ENCODE measurements at regions not wholly inside any gene's neighbourhood (a gene's known extent, or its start where the extent isn't known, plus 50 kb on each side); places are given as distances from the start of the nearest gene placed in this dataset.
A peak's percentile ranks its signal among the peaks of the same experiment; 100 is the strongest.

DNA sequence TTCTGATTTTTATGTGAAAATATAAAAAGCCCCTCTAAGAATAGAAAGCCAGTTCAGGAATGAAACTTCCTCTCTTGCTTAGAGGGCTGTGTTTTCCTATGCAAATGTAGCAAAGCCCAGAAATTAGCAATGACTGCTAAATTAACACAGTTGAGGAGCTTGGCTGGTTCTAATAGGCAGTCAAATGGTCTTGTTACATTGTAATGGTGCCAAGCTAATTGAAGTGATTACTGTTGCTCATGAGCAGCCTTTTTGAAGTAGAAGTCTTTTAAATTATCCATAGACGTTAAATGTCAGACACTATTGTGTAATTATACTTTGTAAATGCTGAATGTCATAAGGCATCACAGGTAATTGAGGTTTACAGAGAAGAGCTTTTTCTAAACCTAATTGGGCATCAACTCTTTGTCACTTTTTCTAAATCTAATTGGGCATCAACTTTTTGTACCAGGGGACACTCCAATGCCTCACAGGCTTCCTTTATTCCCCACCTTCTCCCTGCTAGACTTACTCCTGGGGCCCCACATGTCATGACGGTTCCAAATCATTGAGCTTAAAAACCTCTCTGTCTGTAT is 229.1 kb downstream of the PSAT1 start:
- no peak for DNase-seq (ENCODE audit: low read depth in 2 of 2)
- H3K9me3 ChIP-seq (ENCODE audit: control insufficient read depth, insufficient read depth, low read depth, low read length): no peaks in the 10 kb centered on the region
- H3K4me1 ChIP-seq (ENCODE audit: control insufficient read depth, extremely low read depth, insufficient read depth, low read length): no peaks in the 10 kb centered on the region
- H3K4me3 ChIP-seq (replicated peaks in 1 of 4; ENCODE audit: control extremely low read depth in 1 of 4, insufficient read depth in 1 of 4, low read depth in 3 of 4, low read length in 4 of 4): no peak overlapping the region
- H2AFZ ChIP-seq (ENCODE audit: low read length): no peak overlapping the region
- no peak for TF ChIP-seq EZH2 (IDR thresholded peaks at IDR 0.05; ENCODE audit: low read length, missing control alignments)
- TF ChIP-seq CTCF (conservative IDR thresholded peaks at IDR 0.05 in 1 of 2, IDR thresholded peaks at IDR 0.05 in 1 of 2; ENCODE audit: low read depth in 1 of 2, low read length in 2 of 2): no peak
- no peaks in the 10 kb centered on the region for H4K20me1 ChIP-seq (ENCODE audit: control insufficient read depth, extremely low read depth, insufficient read depth, low read length)
- no peaks in the 10 kb centered on the region for H3K36me3 ChIP-seq (ENCODE audit: control insufficient read depth, insufficient read depth, low read length)
- H3K27ac ChIP-seq (ENCODE audit: insufficient read depth, low read length): no peak overlapping the region
- no peaks in the 10 kb centered on the region for H3K27me3 ChIP-seq (ENCODE audit: control insufficient read depth, insufficient read depth, low read length)
- H3K4me2 ChIP-seq (ENCODE audit: extremely low read depth, insufficient read depth, low read length): no peak overlapping the region
- no peak overlapping the region for H3K9ac ChIP-seq (ENCODE audit: insufficient read depth, low read length)
- no peaks in the 10 kb centered on the region for H3K79me2 ChIP-seq (ENCODE audit: control insufficient read depth, insufficient read depth, low read length)

DNA sequence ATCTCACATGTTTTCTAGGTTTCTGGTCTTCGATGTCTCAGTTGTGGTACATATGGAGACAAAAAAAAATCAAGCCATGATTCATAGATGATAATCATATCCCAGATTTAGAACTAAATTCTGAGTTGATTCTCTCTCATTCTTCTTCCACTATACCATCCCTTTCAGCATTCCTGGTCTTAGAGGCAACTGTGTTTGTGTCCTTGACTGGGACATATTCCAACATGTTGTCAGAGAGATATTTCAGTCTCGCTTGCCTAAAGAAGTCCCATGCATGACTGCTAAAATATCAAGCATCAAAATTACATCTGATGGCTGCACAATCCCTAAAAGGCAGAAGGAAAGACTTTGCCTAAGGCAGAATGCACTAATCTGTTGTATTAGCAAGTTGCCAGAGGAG is 236.6 kb downstream of the PSAT1 start:
- no peak overlapping the region for H3K9ac ChIP-seq (ENCODE audit: insufficient read depth, low read length)
- H3K9me3 ChIP-seq (ENCODE audit: control insufficient read depth, insufficient read depth, low read depth, low read length): no peaks in the 10 kb centered on the region
- no peak overlapping the region for H3K4me3 ChIP-seq (replicated peaks in 1 of 4; ENCODE audit: control extremely low read depth in 1 of 4, insufficient read depth in 1 of 4, low read depth in 3 of 4, low read length in 4 of 4)
- TF ChIP-seq CTCF (conservative IDR thresholded peaks at IDR 0.05 in 1 of 2, IDR thresholded peaks at IDR 0.05 in 1 of 2; ENCODE audit: low read depth in 1 of 2, low read length in 2 of 2) (no peak), EZH2 (IDR thresholded peaks at IDR 0.05; ENCODE audit: low read length, missing control alignments) (no peak)
- H3K4me1 ChIP-seq (ENCODE audit: control insufficient read depth, extremely low read depth, insufficient read depth, low read length): no peaks in the 10 kb centered on the region
- no peaks in the 10 kb centered on the region for H3K27me3 ChIP-seq (ENCODE audit: control insufficient read depth, insufficient read depth, low read length)
- no peak overlapping the region for H3K27ac ChIP-seq (ENCODE audit: insufficient read depth, low read length)
- no peak overlapping the region for H3K4me2 ChIP-seq (ENCODE audit: extremely low read depth, insufficient read depth, low read length)
- H3K79me2 ChIP-seq (ENCODE audit: control insufficient read depth, insufficient read depth, low read length): no peaks in the 10 kb centered on the region
- H4K20me1 ChIP-seq (ENCODE audit: control insufficient read depth, extremely low read depth, insufficient read depth, low read length): no peaks in the 10 kb centered on the region
- no peak overlapping the region for H2AFZ ChIP-seq (ENCODE audit: low read length)
- H3K36me3 ChIP-seq (ENCODE audit: control insufficient read depth, insufficient read depth, low read length): no peaks in the 10 kb centered on the region
- peak in 1 of 2 donors; percentile 19 for DNase-seq (ENCODE audit: low read depth in 2 of 2)

- Histone ChIP-seq H2AFZ (ENCODE audit: low read length) (no peak overlapping the region), H3K27ac (ENCODE audit: insufficient read depth, low read length) (no peak overlapping the region), H3K9ac (ENCODE audit: insufficient read depth, low read length) (no peak overlapping the region), H4K20me1 (ENCODE audit: control insufficient read depth, extremely low read depth, insufficient read depth, low read length) (no peaks in the 10 kb centered on the region), H3K36me3 (ENCODE audit: control insufficient read depth, insufficient read depth, low read length) (no peaks in the 10 kb centered on the region), H3K4me2 (ENCODE audit: extremely low read depth, insufficient read depth, low read length) (no peak overlapping the region), H3K27me3 (ENCODE audit: control insufficient read depth, insufficient read depth, low read length) (no peaks in the 10 kb centered on the region), H3K4me3 (replicated peaks in 1 of 4; ENCODE audit: control extremely low read depth in 1 of 4, insufficient read depth in 1 of 4, low read depth in 3 of 4, low read length in 4 of 4) (no peak overlapping the region), H3K79me2 (ENCODE audit: control insufficient read depth, insufficient read depth, low read length) (no peaks in the 10 kb centered on the region), H3K4me1 (ENCODE audit: control insufficient read depth, extremely low read depth, insufficient read depth, low read length) (no peaks in the 10 kb centered on the region), H3K9me3 (ENCODE audit: control insufficient read depth, insufficient read depth, low read depth, low read length) (no peaks in the 10 kb centered on the region)
- no peak for DNase-seq (ENCODE audit: low read depth in 2 of 2)
- TF ChIP-seq CTCF (conservative IDR thresholded peaks at IDR 0.05 in 1 of 2, IDR thresholded peaks at IDR 0.05 in 1 of 2; ENCODE audit: low read depth in 1 of 2, low read length in 2 of 2): no peak
- TF ChIP-seq EZH2 (IDR thresholded peaks at IDR 0.05; ENCODE audit: low read length, missing control alignments): no peak
Measured at GRCh38 chr9:78539188-78539587, 242.3 kb downstream of the PSAT1 start.
